NCI-H146 (cell line): ENCODE measurements at regions not wholly inside any gene's neighbourhood (a gene's known extent, or its start where the extent isn't known, plus 50 kb on each side); places are given as distances from the start of the nearest gene placed in this dataset.

Source experiments
- DNase-seq: peaks from one replicate; lab custom pipeline; 2025; lab: John Stamatoyannopoulos, UW

GRCh38 chr12:66044731-66045130 is 85.8 kb downstream of the LLPH start:
- DNase-seq, result no peak

GRCh38 chr12:66043035-66043434 is 87.5 kb downstream of the LLPH start:
- DNase-seq, result no peak

GRCh38 chr12:66041651-66042363 is 88.7 kb downstream of the LLPH start:
- DNase-seq, result no peak

GRCh38 chr12:66036317-66036716 is 94.2 kb downstream of the LLPH start:
- DNase-seq, result no peak

GRCh38 chr12:66035288-66035966 is 95.1 kb downstream of the LLPH start:
- DNase-seq, result no peak

- no peak for DNase-seq
Measured at GRCh38 chr12:66033151-66033550, 97.4 kb downstream of the LLPH start.

GRCh38 chr12:66032739-66033138 is 97.8 kb downstream of the LLPH start:
- DNase-seq, result no peak

- no peak for DNase-seq
Measured at GRCh38 chr12:66030217-66030781, 100.3 kb downstream of the LLPH start.

GRCh38 chr12:66028390-66028789 is 102.2 kb downstream of the LLPH start:
- no peak for DNase-seq

GRCh38 chr12:66025477-66025876 is 105.1 kb downstream of the LLPH start:
- no peak for DNase-seq

GRCh38 chr12:66024949-66025348 is 105.6 kb downstream of the LLPH start:
- DNase-seq, result no peak

GRCh38 chr12:66020481-66020880 is 110.1 kb downstream of the LLPH start:
- no peak for DNase-seq

GRCh38 chr12:66017736-66018135 is 112.8 kb downstream of the LLPH start:
- DNase-seq, result no peak
